ENCODE measurements at regions not wholly inside any gene's neighbourhood (a gene's known extent, or its start where the extent isn't known, plus 50 kb on each side); places are given as distances from the start of the nearest gene placed in this dataset.

- H3K36me3 Mint-ChIP-seq: no peaks in the 10 kb centered on the region
- no peaks in the 10 kb centered on the region for H3K9me3 Mint-ChIP-seq
- H3K27ac Mint-ChIP-seq: no peak overlapping the region
- ATAC-seq (no peak), DNase-seq (ENCODE audit: low spot score in 2 of 2) (no peak)
- no peaks in the 10 kb centered on the region for H3K4me1 Mint-ChIP-seq
- H3K4me3 Mint-ChIP-seq: no peak overlapping the region
Measured at GRCh38 chr2:176525086-176525485, 255.8 kb downstream of the MTX2 start.

- no peak for DNase-seq (ENCODE audit: low spot score in 2 of 2)
- Mint-ChIP-seq H3K27ac (no peak overlapping the region), H3K4me1 (no peaks in the 10 kb centered on the region), H3K4me3 (no peak overlapping the region), H3K9me3 (no peaks in the 10 kb centered on the region), H3K36me3 (no peaks in the 10 kb centered on the region)
- ATAC-seq: no peak
Measured at GRCh38 chr2:176526995-176527901, 258.0 kb downstream of the MTX2 start.

GRCh38 chr2:176531608-176532007 lies 262.4 kb downstream of the MTX2 start:
- H3K4me3 Mint-ChIP-seq: no peak overlapping the region
- H3K4me1 Mint-ChIP-seq: no peaks in the 10 kb centered on the region
- H3K9me3 Mint-ChIP-seq: no peaks in the 10 kb centered on the region

GRCh38 chr2:176533505-176534193 lies 264.4 kb downstream of the MTX2 start:
- H3K4me1 Mint-ChIP-seq: no peaks in the 10 kb centered on the region
- H3K27ac Mint-ChIP-seq: no peak overlapping the region
- H3K36me3 Mint-ChIP-seq: no peaks in the 10 kb centered on the region
- no peak overlapping the region for H3K4me3 Mint-ChIP-seq
- DNase-seq (ENCODE audit: low spot score in 2 of 2) (no peak), ATAC-seq (no peak)
- no peaks in the 10 kb centered on the region for H3K9me3 Mint-ChIP-seq

More at GRCh38 chr2:176531608-176532007, 262.4 kb downstream of the MTX2 start:
- no peak for DNase-seq (ENCODE audit: low spot score in 2 of 2)
- Mint-ChIP-seq H3K27ac (no peak overlapping the region), H3K36me3 (no peaks in the 10 kb centered on the region)
- no peak for ATAC-seq

DNA sequence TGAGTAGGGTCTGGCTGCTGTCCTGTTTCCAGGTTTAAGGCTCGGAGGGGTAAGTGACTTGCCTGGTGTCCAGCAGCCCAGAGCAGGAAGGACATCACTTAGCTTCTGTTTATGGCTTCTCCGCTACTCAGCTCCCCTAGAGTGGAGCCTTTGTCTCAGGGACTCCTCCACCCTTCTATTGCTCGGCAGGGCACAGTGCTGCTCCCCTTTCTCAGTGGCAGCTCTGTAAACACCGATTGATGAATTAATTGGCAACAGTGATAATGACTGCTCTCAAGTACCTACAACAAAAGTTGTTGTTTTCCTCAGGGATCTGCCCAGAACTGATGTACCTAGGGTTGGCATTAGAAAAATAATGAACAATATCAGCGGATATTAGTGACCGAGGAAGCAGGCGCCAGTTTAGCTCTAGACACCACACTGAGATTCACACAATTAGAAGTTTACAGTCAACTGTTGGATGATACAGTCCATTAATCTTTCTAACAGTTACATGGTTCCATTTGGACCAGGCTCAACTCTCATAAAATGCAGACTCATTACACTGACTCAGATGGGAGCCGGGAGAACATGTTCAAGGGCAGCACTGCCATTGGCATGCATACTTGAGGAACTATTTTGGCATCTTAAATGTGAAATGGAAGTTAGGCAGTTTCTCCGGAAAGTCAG lies 265.7 kb downstream of the MTX2 start:
- no peak for ATAC-seq
- Mint-ChIP-seq H3K36me3 (no peaks in the 10 kb centered on the region), H3K4me1 (no peaks in the 10 kb centered on the region), H3K9me3 (no peaks in the 10 kb centered on the region), H3K4me3 (no peak overlapping the region), H3K27ac (no peak overlapping the region)
- no peak for DNase-seq (ENCODE audit: low spot score in 2 of 2)

- no peaks in the 10 kb centered on the region for H3K36me3 Mint-ChIP-seq
- no peak overlapping the region for H3K4me3 Mint-ChIP-seq
- H3K27ac Mint-ChIP-seq: no peak overlapping the region
- no peak for ATAC-seq
- no peak for DNase-seq (ENCODE audit: low spot score in 2 of 2)
- H3K9me3 Mint-ChIP-seq: no peaks in the 10 kb centered on the region
- H3K4me1 Mint-ChIP-seq: no peaks in the 10 kb centered on the region
Measured at GRCh38 chr2:176535467-176536113, 266.3 kb downstream of the MTX2 start.

DNA sequence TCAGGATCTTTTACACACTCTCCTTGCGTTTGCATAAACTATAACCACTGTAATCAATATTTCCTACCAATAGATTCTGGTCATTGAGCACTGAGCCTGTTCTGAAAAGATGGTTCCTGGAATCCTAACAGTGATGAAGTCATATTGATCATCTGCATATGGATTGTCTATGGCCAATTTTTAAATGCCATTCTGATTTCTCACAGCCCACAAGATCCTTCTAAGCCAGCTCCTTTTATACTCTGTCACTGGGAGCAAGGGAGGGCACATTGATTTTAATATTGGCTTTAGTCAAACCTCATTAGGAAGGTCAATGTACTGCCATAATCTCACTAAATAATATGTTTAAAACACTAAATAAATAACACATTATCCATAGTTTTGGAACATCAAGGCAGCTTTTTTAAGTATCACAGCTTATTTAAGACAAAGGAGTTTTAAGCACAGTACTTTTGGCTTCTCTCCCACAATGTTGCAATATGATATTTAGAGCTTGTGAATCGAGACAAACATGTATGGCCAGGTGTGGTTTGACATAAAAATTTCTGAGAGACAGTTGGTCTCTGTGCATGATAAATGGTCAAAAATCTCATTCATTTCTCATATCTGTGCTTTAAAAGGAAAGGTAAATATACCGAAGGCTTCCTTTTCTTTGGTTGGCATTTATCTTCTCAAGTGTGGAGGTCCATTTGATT lies 267.3 kb downstream of the MTX2 start:
- no peak for ATAC-seq
- no peak for DNase-seq (ENCODE audit: low spot score in 2 of 2)
- Mint-ChIP-seq H3K9me3 (no peaks in the 10 kb centered on the region), H3K4me3 (no peak overlapping the region), H3K4me1 (no peaks in the 10 kb centered on the region), H3K27ac (no peak overlapping the region), H3K36me3 (no peaks in the 10 kb centered on the region)

DNA sequence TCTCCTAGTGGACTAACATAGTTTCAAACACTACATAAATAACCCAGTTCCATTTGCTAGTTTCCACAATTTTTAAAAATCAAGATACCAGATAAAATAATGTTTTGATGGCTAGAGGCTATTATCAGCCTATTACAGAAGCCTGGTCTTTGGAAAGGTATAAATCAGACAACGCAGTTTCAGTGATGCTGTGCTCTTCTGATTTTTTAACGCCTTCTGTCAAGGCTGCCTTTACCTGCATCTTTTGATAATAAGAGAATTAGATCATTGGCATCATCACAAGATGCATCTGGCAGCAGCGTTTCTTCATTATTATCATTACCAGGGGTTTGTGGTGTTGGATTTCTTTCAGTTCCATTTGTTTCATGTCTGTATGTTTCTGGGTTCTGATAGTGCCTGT lies 268.7 kb downstream of the MTX2 start:
- no peak overlapping the region for H3K27ac Mint-ChIP-seq
- no peak overlapping the region for H3K4me3 Mint-ChIP-seq
- no peaks in the 10 kb centered on the region for H3K9me3 Mint-ChIP-seq
- no peaks in the 10 kb centered on the region for H3K36me3 Mint-ChIP-seq
- no peaks in the 10 kb centered on the region for H3K4me1 Mint-ChIP-seq
- no peak for DNase-seq (ENCODE audit: low spot score in 2 of 2)
- ATAC-seq: no peak

- no peaks in the 10 kb centered on the region for H3K36me3 Mint-ChIP-seq
- no peak overlapping the region for H3K4me3 Mint-ChIP-seq
- H3K27ac Mint-ChIP-seq: no peak overlapping the region
- no peak for DNase-seq (ENCODE audit: low spot score in 2 of 2)
- no peaks in the 10 kb centered on the region for H3K4me1 Mint-ChIP-seq
- H3K9me3 Mint-ChIP-seq: no peaks in the 10 kb centered on the region
- ATAC-seq: no peak
Measured at GRCh38 chr2:176540995-176541394, 271.8 kb downstream of the MTX2 start.

DNA sequence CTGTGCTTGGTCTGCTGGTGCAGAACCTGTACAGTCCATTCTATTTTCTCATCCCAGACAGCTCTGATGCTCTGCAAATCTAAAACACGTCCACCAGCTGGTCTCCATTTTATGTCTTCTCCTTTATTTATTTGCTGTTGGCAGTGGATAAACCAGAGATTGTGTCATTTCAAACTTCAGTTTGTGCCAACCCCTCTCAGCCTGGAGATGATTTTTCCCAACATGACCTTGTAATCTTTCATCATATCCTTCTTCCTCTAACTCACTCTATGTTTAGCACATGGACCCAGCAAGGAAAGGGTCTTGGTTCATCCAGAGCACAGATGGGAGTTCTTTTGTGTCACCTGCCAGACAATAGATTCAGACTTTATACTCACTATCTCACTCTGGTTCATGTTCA lies 273.2 kb downstream of the MTX2 start:
- Mint-ChIP-seq H3K27ac (no peak overlapping the region), H3K36me3 (no peaks in the 10 kb centered on the region), H3K4me3 (no peak overlapping the region), H3K9me3 (no peaks in the 10 kb centered on the region), H3K4me1 (no peaks in the 10 kb centered on the region)
- ATAC-seq (no peak), DNase-seq (ENCODE audit: low spot score in 2 of 2) (no peak)

DNA sequence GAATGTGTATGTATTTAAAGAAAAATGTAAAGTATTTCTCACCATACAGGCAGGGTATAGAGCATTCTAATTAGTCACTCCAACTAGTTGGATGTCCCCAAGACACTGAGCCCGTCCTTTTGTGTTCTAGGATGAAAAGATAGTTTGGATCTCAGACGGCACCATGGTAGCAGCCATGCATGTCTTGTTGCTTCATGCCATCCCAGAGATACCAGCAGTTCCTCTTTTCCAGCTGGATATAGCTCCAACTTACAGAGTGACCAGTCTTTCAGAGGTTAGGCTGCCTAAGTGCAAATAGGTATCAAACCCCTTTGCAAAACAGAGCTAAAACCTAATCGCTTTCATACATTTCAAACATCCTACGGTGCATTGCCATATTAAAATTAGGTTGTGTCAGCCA lies 275.3 kb downstream of the MTX2 start:
- H3K4me1 Mint-ChIP-seq: no peaks in the 10 kb centered on the region
- no peak for ATAC-seq
- no peaks in the 10 kb centered on the region for H3K36me3 Mint-ChIP-seq

DNA sequence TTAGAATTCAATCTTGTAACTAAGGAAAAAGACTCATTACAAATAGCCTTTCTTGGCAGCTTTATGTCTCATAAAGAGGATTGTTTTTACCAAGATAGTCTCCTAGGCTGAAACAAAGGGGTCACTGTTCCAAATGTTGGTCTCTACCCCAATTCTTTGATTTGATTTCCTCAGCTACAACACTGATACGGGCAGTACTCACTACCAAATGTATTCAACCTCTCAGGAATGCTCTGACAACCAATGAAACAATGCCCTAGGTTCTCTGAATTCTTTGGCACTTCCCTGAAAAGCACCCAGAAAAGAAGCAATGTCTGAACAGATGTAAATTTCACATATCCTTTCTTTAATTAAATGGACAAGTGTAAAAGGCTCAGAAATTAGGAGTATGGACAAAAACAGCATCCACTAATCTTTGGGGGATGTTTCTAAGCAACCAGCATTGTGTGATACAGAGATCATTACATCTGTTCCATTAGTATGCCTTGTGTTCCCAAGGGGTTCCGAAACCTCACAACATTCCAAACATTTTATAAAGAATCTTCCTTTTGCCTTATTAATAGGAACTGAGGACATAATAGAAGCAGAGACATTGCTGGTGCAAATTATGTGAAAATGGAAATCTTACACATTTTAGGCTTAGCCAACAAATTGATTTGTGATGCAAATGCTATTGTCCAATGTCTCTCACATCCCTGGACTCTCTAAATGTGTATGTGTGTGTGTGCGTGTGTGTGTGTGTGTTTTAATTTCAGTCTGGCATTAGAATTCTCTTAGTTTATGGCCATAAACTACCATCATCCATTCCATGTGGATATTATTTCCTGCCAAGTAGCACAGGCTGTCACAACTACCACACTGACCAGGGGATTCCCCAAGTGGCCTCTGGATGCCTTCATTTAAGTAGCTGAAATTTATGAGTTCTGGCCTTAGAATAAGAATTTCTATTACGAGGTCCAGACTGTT lies 276.0 kb downstream of the MTX2 start:
- H3K36me3 Mint-ChIP-seq: no peaks in the 10 kb centered on the region
- no peaks in the 10 kb centered on the region for H3K9me3 Mint-ChIP-seq
- DNase-seq (ENCODE audit: low spot score in 2 of 2) (no peak), ATAC-seq (no peak)
- H3K4me1 Mint-ChIP-seq: no peaks in the 10 kb centered on the region
- H3K27ac Mint-ChIP-seq: no peak overlapping the region
- H3K4me3 Mint-ChIP-seq: no peak overlapping the region

More for the DNA sequence above, 275.3 kb downstream of the MTX2 start:
- Mint-ChIP-seq H3K27ac (no peak overlapping the region), H3K9me3 (no peaks in the 10 kb centered on the region), H3K4me3 (no peak overlapping the region)
- no peak for DNase-seq (ENCODE audit: low spot score in 2 of 2)

- H3K4me1 Mint-ChIP-seq: no peaks in the 10 kb centered on the region
- H3K27ac Mint-ChIP-seq: no peak overlapping the region
- no peak overlapping the region for H3K4me3 Mint-ChIP-seq
- no peak for ATAC-seq
- DNase-seq (ENCODE audit: low spot score in 2 of 2): no peak
- no peaks in the 10 kb centered on the region for H3K9me3 Mint-ChIP-seq
- no peaks in the 10 kb centered on the region for H3K36me3 Mint-ChIP-seq
Measured at GRCh38 chr2:176546550-176546949, 277.3 kb downstream of the MTX2 start.

Data from stimulated activated effector memory CD8-positive, alpha-beta T cell treated with anti-CD3 and anti-CD28 coated beads, Interleukin-12 subunit alpha, Interleukin-12 subunit beta, amount 100 ng/mL, for 72 hours (primary cell).